ENCODE measurements at regions not wholly inside any gene's neighbourhood (a gene's known extent, or its start where the extent isn't known, plus 50 kb on each side); places are given as distances from the start of the nearest gene placed in this dataset.
"Not testable (repeated sequence)": the region's sequence is repeated elsewhere in the genome, so short reads cannot be mapped to it uniquely, and the experiment has no call there.

GRCh38 chr3:74214286-74214685 lies 400.2 kb downstream of the CNTN3 start:
- DNase-seq (ENCODE audit: low read depth) = no peak
- Histone ChIP-seq H3K36me3 (ENCODE audit: control insufficient read depth, insufficient read depth, low read length, severe bottlenecking) (no peaks in the 10 kb centered on the region), H3K9me3 (ENCODE audit: control insufficient read depth, low read length) (no peaks in the 10 kb centered on the region), H3K4me1 (ENCODE audit: control insufficient read depth, insufficient read depth, low read length) (no peaks in the 10 kb centered on the region), H3K27me3 (replicated peaks; ENCODE audit: control insufficient read depth, insufficient read depth, low read length) (no peaks in the 10 kb centered on the region), H3K9ac (ENCODE audit: low read length) (no peak overlapping the region), H3K4me3 (ENCODE audit: low read length) (no peak overlapping the region)

GRCh38 chr3:74210739-74211138 lies 403.7 kb downstream of the CNTN3 start:
- no peak overlapping the region for H3K9ac ChIP-seq (ENCODE audit: low read length)
- no peaks in the 10 kb centered on the region for H3K9me3 ChIP-seq (ENCODE audit: control insufficient read depth, low read length)
- H3K4me1 ChIP-seq (ENCODE audit: control insufficient read depth, insufficient read depth, low read length) = no peaks in the 10 kb centered on the region
- DNase-seq (ENCODE audit: low read depth) = no peak
- H3K4me3 ChIP-seq (ENCODE audit: low read length) = no peak overlapping the region
- H3K27me3 ChIP-seq (replicated peaks; ENCODE audit: control insufficient read depth, insufficient read depth, low read length) = no peaks in the 10 kb centered on the region
- no peaks in the 10 kb centered on the region for H3K36me3 ChIP-seq (ENCODE audit: control insufficient read depth, insufficient read depth, low read length, severe bottlenecking)

GRCh38 chr3:74200952-74201351 lies 413.5 kb downstream of the CNTN3 start:
- H3K9ac ChIP-seq (ENCODE audit: low read length) = no peak overlapping the region
- no peaks in the 10 kb centered on the region for H3K36me3 ChIP-seq (ENCODE audit: control insufficient read depth, insufficient read depth, low read length, severe bottlenecking)
- H3K4me3 ChIP-seq (ENCODE audit: low read length) = no peak overlapping the region
- no peak for DNase-seq (ENCODE audit: low read depth)
- H3K27me3 ChIP-seq (replicated peaks; ENCODE audit: control insufficient read depth, insufficient read depth, low read length) = no peaks in the 10 kb centered on the region
- H3K9me3 ChIP-seq (ENCODE audit: control insufficient read depth, low read length) = peaks cover 3% of the 10 kb centered on the region
- no peaks in the 10 kb centered on the region for H3K4me1 ChIP-seq (ENCODE audit: control insufficient read depth, insufficient read depth, low read length)

GRCh38 chr3:74178664-74179063 lies 435.8 kb downstream of the CNTN3 start:
- DNase-seq (ENCODE audit: low read depth); H3K9me3 ChIP-seq (ENCODE audit: control insufficient read depth, low read length); H3K9ac ChIP-seq (ENCODE audit: low read length); H3K27me3 ChIP-seq (replicated peaks; ENCODE audit: control insufficient read depth, insufficient read depth, low read length); H3K4me3 ChIP-seq (ENCODE audit: low read length); H3K36me3 ChIP-seq (ENCODE audit: control insufficient read depth, insufficient read depth, low read length, severe bottlenecking); H3K4me1 ChIP-seq (ENCODE audit: control insufficient read depth, insufficient read depth, low read length): not testable (repeated sequence)

GRCh38 chr3:74173090-74173489 lies 441.4 kb downstream of the CNTN3 start:
- no peak overlapping the region for H3K9ac ChIP-seq (ENCODE audit: low read length)
- no peak overlapping the region for H3K4me3 ChIP-seq (ENCODE audit: low read length)
- DNase-seq (ENCODE audit: low read depth) = no peak
- H3K9me3 ChIP-seq (ENCODE audit: control insufficient read depth, low read length) = no peaks in the 10 kb centered on the region
- H3K36me3 ChIP-seq (ENCODE audit: control insufficient read depth, insufficient read depth, low read length, severe bottlenecking) = no peaks in the 10 kb centered on the region
- no peaks in the 10 kb centered on the region for H3K4me1 ChIP-seq (ENCODE audit: control insufficient read depth, insufficient read depth, low read length)
- H3K27me3 ChIP-seq (replicated peaks; ENCODE audit: control insufficient read depth, insufficient read depth, low read length) = no peaks in the 10 kb centered on the region

GRCh38 chr3:74167926-74168325 lies 446.5 kb downstream of the CNTN3 start:
- Histone ChIP-seq H3K27me3 (replicated peaks; ENCODE audit: control insufficient read depth, insufficient read depth, low read length) (no peaks in the 10 kb centered on the region), H3K4me1 (ENCODE audit: control insufficient read depth, insufficient read depth, low read length) (no peaks in the 10 kb centered on the region), H3K9me3 (ENCODE audit: control insufficient read depth, low read length) (no peaks in the 10 kb centered on the region), H3K9ac (ENCODE audit: low read length) (no peak overlapping the region), H3K36me3 (ENCODE audit: control insufficient read depth, insufficient read depth, low read length, severe bottlenecking) (no peaks in the 10 kb centered on the region), H3K4me3 (ENCODE audit: low read length) (no peak overlapping the region)
- no peak for DNase-seq (ENCODE audit: low read depth)

GRCh38 chr3:74165211-74165610 lies 449.2 kb downstream of the CNTN3 start:
- no peak overlapping the region for H3K4me3 ChIP-seq (ENCODE audit: low read length)
- H3K36me3 ChIP-seq (ENCODE audit: control insufficient read depth, insufficient read depth, low read length, severe bottlenecking) = no peaks in the 10 kb centered on the region
- H3K27me3 ChIP-seq (replicated peaks; ENCODE audit: control insufficient read depth, insufficient read depth, low read length) = no peaks in the 10 kb centered on the region
- no peak for DNase-seq (ENCODE audit: low read depth)
- H3K4me1 ChIP-seq (ENCODE audit: control insufficient read depth, insufficient read depth, low read length) = no peaks in the 10 kb centered on the region
- H3K9ac ChIP-seq (ENCODE audit: low read length) = no peak overlapping the region
- H3K9me3 ChIP-seq (ENCODE audit: control insufficient read depth, low read length) = no peaks in the 10 kb centered on the region

GRCh38 chr3:74149466-74149865 lies 465.0 kb downstream of the CNTN3 start:
- H3K9ac ChIP-seq (ENCODE audit: low read length) = no peak overlapping the region
- no peak overlapping the region for H3K4me3 ChIP-seq (ENCODE audit: low read length)
- DNase-seq (ENCODE audit: low read depth) = no peak
- no peaks in the 10 kb centered on the region for H3K36me3 ChIP-seq (ENCODE audit: control insufficient read depth, insufficient read depth, low read length, severe bottlenecking)
- H3K4me1 ChIP-seq (ENCODE audit: control insufficient read depth, insufficient read depth, low read length) = no peaks in the 10 kb centered on the region
- H3K9me3 ChIP-seq (ENCODE audit: control insufficient read depth, low read length) = no peaks in the 10 kb centered on the region
- H3K27me3 ChIP-seq (replicated peaks; ENCODE audit: control insufficient read depth, insufficient read depth, low read length) = no peaks in the 10 kb centered on the region

GRCh38 chr3:74145277-74145676 lies 469.2 kb downstream of the CNTN3 start:
- Histone ChIP-seq H3K9ac (ENCODE audit: low read length) (no peak overlapping the region), H3K36me3 (ENCODE audit: control insufficient read depth, insufficient read depth, low read length, severe bottlenecking) (no peaks in the 10 kb centered on the region)

GRCh38 chr3:74139648-74140047 lies 474.8 kb downstream of the CNTN3 start:
- no peak overlapping the region for H3K4me3 ChIP-seq (ENCODE audit: low read length)
- no peak for DNase-seq (ENCODE audit: low read depth)
- H3K9me3 ChIP-seq (ENCODE audit: control insufficient read depth, low read length) = no peaks in the 10 kb centered on the region
- H3K9ac ChIP-seq (ENCODE audit: low read length) = no peak overlapping the region
- H3K36me3 ChIP-seq (ENCODE audit: control insufficient read depth, insufficient read depth, low read length, severe bottlenecking) = no peaks in the 10 kb centered on the region
- H3K4me1 ChIP-seq (ENCODE audit: control insufficient read depth, insufficient read depth, low read length) = peaks cover 10% of the 10 kb centered on the region
- no peaks in the 10 kb centered on the region for H3K27me3 ChIP-seq (replicated peaks; ENCODE audit: control insufficient read depth, insufficient read depth, low read length)

More at GRCh38 chr3:74145277-74145676, 469.2 kb downstream of the CNTN3 start:
- Histone ChIP-seq H3K4me1 (ENCODE audit: control insufficient read depth, insufficient read depth, low read length) (no peaks in the 10 kb centered on the region), H3K4me3 (ENCODE audit: low read length) (no peak overlapping the region), H3K9me3 (ENCODE audit: control insufficient read depth, low read length) (no peaks in the 10 kb centered on the region), H3K27me3 (replicated peaks; ENCODE audit: control insufficient read depth, insufficient read depth, low read length) (no peaks in the 10 kb centered on the region)
- no peak for DNase-seq (ENCODE audit: low read depth)

GRCh38 chr3:74137790-74138189 lies 476.7 kb downstream of the CNTN3 start:
- DNase-seq (ENCODE audit: low read depth) = no peak
- H3K4me3 ChIP-seq (ENCODE audit: low read length) = no peak overlapping the region
- no peaks in the 10 kb centered on the region for H3K36me3 ChIP-seq (ENCODE audit: control insufficient read depth, insufficient read depth, low read length, severe bottlenecking)
- H3K9ac ChIP-seq (ENCODE audit: low read length) = no peak overlapping the region
- H3K4me1 ChIP-seq (ENCODE audit: control insufficient read depth, insufficient read depth, low read length) = peaks cover 10% of the 10 kb centered on the region
- H3K9me3 ChIP-seq (ENCODE audit: control insufficient read depth, low read length) = no peaks in the 10 kb centered on the region
- no peaks in the 10 kb centered on the region for H3K27me3 ChIP-seq (replicated peaks; ENCODE audit: control insufficient read depth, insufficient read depth, low read length)

- no peak for DNase-seq (ENCODE audit: low read depth)
- peaks cover 1% of the 10 kb centered on the region for H3K9me3 ChIP-seq (ENCODE audit: control insufficient read depth, low read length)
These were observed 478.7 kb downstream of the CNTN3 start for GRCh38 chr3:74135808-74136207.

More at GRCh38 chr3:74135808-74136207, 478.7 kb downstream of the CNTN3 start:
- Histone ChIP-seq H3K27me3 (replicated peaks; ENCODE audit: control insufficient read depth, insufficient read depth, low read length) (no peaks in the 10 kb centered on the region), H3K9ac (ENCODE audit: low read length) (no peak overlapping the region), H3K4me1 (ENCODE audit: control insufficient read depth, insufficient read depth, low read length) (peaks cover 10% of the 10 kb centered on the region), H3K36me3 (ENCODE audit: control insufficient read depth, insufficient read depth, low read length, severe bottlenecking) (no peaks in the 10 kb centered on the region), H3K4me3 (ENCODE audit: low read length) (no peak overlapping the region)
